ENCODE measurements at regions not wholly inside any gene's neighbourhood (a gene's known extent, or its start where the extent isn't known, plus 50 kb on each side); places are given as distances from the start of the nearest gene placed in this dataset.

- TF ChIP-seq JUN (IDR thresholded peaks at IDR 0.05) (no peak), NPAS2 (CRISPR knock-in tag; IDR thresholded peaks at IDR 0.05; ENCODE audit: borderline replicate concordance) (no peak), ZNF302 (CRISPR knock-in tag; IDR thresholded peaks at IDR 0.05) (no peak), HOXB13 (CRISPR knock-in tag; IDR thresholded peaks at IDR 0.05; ENCODE audit: low read depth) (no peak), USF2 (IDR thresholded peaks at IDR 0.05) (no peak), CTCF (IDR thresholded peaks at IDR 0.05) (no peak), ZSCAN20 (CRISPR knock-in tag; IDR thresholded peaks at IDR 0.05) (no peak), HDAC2 (IDR thresholded peaks at IDR 0.05) (no peak), RCOR1 (IDR thresholded peaks at IDR 0.05; ENCODE audit: low read depth, low read length) (no peak), PBX3 (IDR thresholded peaks at IDR 0.05) (no peak), GATA3 (IDR thresholded peaks at IDR 0.05; ENCODE audit: borderline replicate concordance) (no peak), HMGXB4 (CRISPR knock-in tag; IDR thresholded peaks at IDR 0.05; ENCODE audit: borderline replicate concordance) (no peak), JUNB (IDR thresholded peaks at IDR 0.05) (no peak)
- DNase-seq (ENCODE audit: low read depth in 1 of 2, low spot score in 1 of 2) (no peak), FAIRE-seq (no peak), ATAC-seq (no peak)
- no peak overlapping the region for H3K4me2 ChIP-seq
- ChIA-PET CTCF (no interaction called here), POLR2A (no interaction called here)
- H3K4me1 ChIP-seq: no peaks in the 10 kb centered on the region
- WGBS (ENCODE audit: missing lambda C conversion rate): 68% methylated on average over 4 of the region's 4 CpGs
- H3K9me3 ChIP-seq: no peaks in the 10 kb centered on the region
- H3K27ac ChIP-seq: no peak overlapping the region
- no peak overlapping the region for H3K4me3 ChIP-seq
Observed at GRCh38 chr2:53436882-53437281, 330.7 kb upstream of the CHAC2 start.

- ChIA-PET CTCF (interaction anchor here (1.0 kb wide), 1 partner anchor 10 kb away, joined by 3 read pairs; no protein-coding TSS in a partner anchor), POLR2A (no interaction called here)
- no peak overlapping the region for H3K4me2 ChIP-seq
- ATAC-seq: no peak
- FAIRE-seq: no peak
- WGBS (ENCODE audit: missing lambda C conversion rate): 18% methylated on average over 2 of the region's 2 CpGs
- no peak overlapping the region for H3K27ac ChIP-seq
- no peak overlapping the region for H3K4me3 ChIP-seq
- no peaks in the 10 kb centered on the region for H3K4me1 ChIP-seq
- H3K9me3 ChIP-seq: no peaks in the 10 kb centered on the region
- no peak for DNase-seq (ENCODE audit: low read depth in 1 of 2, low spot score in 1 of 2)
- TF ChIP-seq BHLHE40 (IDR thresholded peaks at IDR 0.05; ENCODE audit: low read depth, low read length): no peak
- TF ChIP-seq MAFK (IDR thresholded peaks at IDR 0.05; ENCODE audit: partially characterized antibody): no peak
- no peak for TF ChIP-seq SMC3 (IDR thresholded peaks at IDR 0.05)
- no peak for TF ChIP-seq ZC3H11A (IDR thresholded peaks at IDR 0.05)
- TF ChIP-seq HEYL (CRISPR knock-in tag; IDR thresholded peaks at IDR 0.05): no peak
- TF ChIP-seq RARB (CRISPR knock-in tag; IDR thresholded peaks at IDR 0.05): no peak
- TF ChIP-seq POLR2A (IDR thresholded peaks at IDR 0.05; ENCODE audit: low read length): no peak
- no peak for TF ChIP-seq ZFP36 (IDR thresholded peaks at IDR 0.05; ENCODE audit: borderline replicate concordance, partially characterized antibody)
- no peak for TF ChIP-seq FOSL2 (IDR thresholded peaks at IDR 0.05)
- TF ChIP-seq FOSL2 (CRISPR knock-in tag; IDR thresholded peaks at IDR 0.05): no peak
- TF ChIP-seq JUN (IDR thresholded peaks at IDR 0.05): no peak
- TF ChIP-seq NFE2L2 (conservative IDR thresholded peaks at IDR 0.05; ENCODE audit: low read length): no peak
- TF ChIP-seq JUNB (IDR thresholded peaks at IDR 0.05): no peak
- TF ChIP-seq BCL3 (IDR thresholded peaks at IDR 0.05): no peak
- no peak for TF ChIP-seq EHMT2 (IDR thresholded peaks at IDR 0.05; ENCODE audit: low read depth)
- TF ChIP-seq REST (IDR thresholded peaks at IDR 0.05): no peak
Observed at GRCh38 chr2:53435610-53436009, 332.0 kb upstream of the CHAC2 start.

Data from A549 (cell line).